HUES64 (cell line): ENCODE measurements at regions not wholly inside any gene's neighbourhood (a gene's known extent, or its start where the extent isn't known, plus 50 kb on each side); places are given as distances from the start of the nearest gene placed in this dataset.

Source experiments
- H3K27ac ChIP-seq: 2 replicates; pipeline ENCODE4 v1.7.0; 2013; ENCODE audit warnings: low read depth, low read length, inconsistent platforms
- H3K27me3 ChIP-seq: 2 replicates; pipeline ENCODE4 v1.6.1; 2013; ENCODE audit warnings: mild to moderate bottlenecking, low read length; ENCODE audit not compliant: insufficient read depth
- H3K36me3 ChIP-seq: 2 replicates; pipeline ENCODE4 v1.6.1; 2013; ENCODE audit warnings: mild to moderate bottlenecking, low read length; ENCODE audit not compliant: insufficient read depth
- H3K4me1 ChIP-seq: 2 replicates; pipeline ENCODE4 v1.6.1; 2013; ENCODE audit warnings: mild to moderate bottlenecking, low read length, moderate library complexity; ENCODE audit not compliant: insufficient read depth
- H3K4me3 ChIP-seq: 2 replicates; pipeline ENCODE4 v1.5.1; 2013; ENCODE audit warnings: mild to moderate bottlenecking, low read length, moderate library complexity
- H3K9ac ChIP-seq: 2 replicates; pipeline ENCODE4 v1.6.1; 2013; ENCODE audit warnings: mild to moderate bottlenecking, low read depth, low read length
- H3K9me3 ChIP-seq: 2 replicates; pipeline ENCODE4 v1.6.1; 2013; ENCODE audit warnings: low read depth, low read length; ENCODE audit not compliant: insufficient read depth
- WGBS: fragments of 150-250, 120-280 bp; methylation state at CpG from one replicate; pipeline ENCODE4 v1.1.7; 2013; ENCODE audit warnings: missing lambda C conversion rate; 5-methylcytosine and 5-hydroxymethylcytosine counted together

DNA sequence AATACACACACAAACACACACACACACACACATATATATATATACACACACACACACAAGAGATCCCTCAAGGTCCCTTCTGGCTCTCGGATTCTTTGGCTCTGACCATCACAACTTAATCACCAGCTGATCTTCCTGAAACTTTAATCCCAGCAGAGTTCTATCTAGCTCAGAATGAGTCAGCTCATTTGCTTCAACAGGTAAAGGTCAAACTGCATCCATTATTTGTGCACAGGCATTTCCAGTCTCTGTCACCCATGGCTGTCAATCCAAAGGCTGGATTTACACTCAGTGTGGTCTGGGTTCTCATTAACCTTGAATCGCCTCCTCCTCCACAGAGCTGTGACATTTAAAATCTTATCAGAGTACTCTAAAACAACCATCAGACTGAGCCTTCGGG lies 113.3 kb upstream of the TMPO start:
- H3K4me3 ChIP-seq: no peak overlapping the region
- no peaks in the 10 kb centered on the region for H3K36me3 ChIP-seq
- H3K27me3 ChIP-seq: no peaks in the 10 kb centered on the region
- H3K9ac ChIP-seq: no peak overlapping the region
- no peak overlapping the region for H3K27ac ChIP-seq
- WGBS: 88% methylated on average over 2 of the region's 3 CpGs
- H3K4me1 ChIP-seq: peaks cover 29% of the 10 kb centered on the region
- peaks cover 1% of the 10 kb centered on the region; the same call in 1 of the 2 replicates for H3K9me3 ChIP-seq

DNA sequence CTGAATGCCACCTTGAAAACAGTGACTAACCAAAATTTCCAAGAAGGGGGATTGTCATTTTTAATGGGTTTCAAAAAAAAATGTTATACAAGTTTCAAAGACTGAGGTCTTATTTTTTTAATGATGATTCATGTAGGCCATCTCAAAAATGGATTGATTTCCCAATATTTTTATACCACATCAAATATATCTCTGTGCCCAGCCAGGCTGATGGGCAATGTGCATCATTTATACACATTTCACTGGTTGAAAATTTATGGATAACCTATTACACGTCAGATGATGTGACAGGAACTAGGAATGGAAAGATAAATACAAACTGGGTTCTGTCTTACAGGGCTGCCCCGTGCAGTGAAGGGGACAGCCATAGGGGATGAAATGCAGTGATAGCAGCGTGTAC lies 112.7 kb upstream of the TMPO start:
- Histone ChIP-seq H3K27ac (no peak overlapping the region), H3K4me1 (peaks cover 29% of the 10 kb centered on the region), H3K9me3 (peaks cover 7% of the 10 kb centered on the region; the same call in 1 of the 2 replicates), H3K9ac (no peak overlapping the region), H3K36me3 (no peaks in the 10 kb centered on the region), H3K4me3 (no peak overlapping the region), H3K27me3 (no peaks in the 10 kb centered on the region)
- 90% methylated on average over 3 of the region's 3 CpGs for WGBS

DNA sequence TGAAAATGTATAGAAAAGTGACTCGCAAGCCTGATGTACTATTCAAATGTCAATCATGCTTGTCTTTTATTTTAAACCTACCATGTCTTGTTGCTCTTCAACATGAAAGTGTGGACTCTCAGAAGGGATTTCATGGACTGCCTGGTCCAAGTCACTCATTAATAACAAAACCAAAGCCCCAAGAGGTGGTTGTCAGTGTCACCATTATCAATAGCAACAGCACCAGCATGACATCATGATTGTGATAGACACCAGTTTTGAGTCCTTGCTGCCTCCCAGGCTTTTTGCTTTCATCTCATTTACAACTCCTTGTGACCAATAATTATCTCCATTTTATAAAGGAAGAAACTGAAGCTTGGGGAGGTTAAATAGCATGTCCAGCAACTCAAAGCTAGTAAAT lies 112.0 kb upstream of the TMPO start:
- 88% methylated on average over 1 of the region's 1 CpG for WGBS
- H3K4me3 ChIP-seq: no peak overlapping the region
- H3K27me3 ChIP-seq: no peaks in the 10 kb centered on the region
- H3K9me3 ChIP-seq: peaks cover 13% of the 10 kb centered on the region; the same call in 1 of the 2 replicates
- H3K9ac ChIP-seq: no peak overlapping the region
- peaks cover 29% of the 10 kb centered on the region for H3K4me1 ChIP-seq
- no peaks in the 10 kb centered on the region for H3K36me3 ChIP-seq
- H3K27ac ChIP-seq: no peak overlapping the region

DNA sequence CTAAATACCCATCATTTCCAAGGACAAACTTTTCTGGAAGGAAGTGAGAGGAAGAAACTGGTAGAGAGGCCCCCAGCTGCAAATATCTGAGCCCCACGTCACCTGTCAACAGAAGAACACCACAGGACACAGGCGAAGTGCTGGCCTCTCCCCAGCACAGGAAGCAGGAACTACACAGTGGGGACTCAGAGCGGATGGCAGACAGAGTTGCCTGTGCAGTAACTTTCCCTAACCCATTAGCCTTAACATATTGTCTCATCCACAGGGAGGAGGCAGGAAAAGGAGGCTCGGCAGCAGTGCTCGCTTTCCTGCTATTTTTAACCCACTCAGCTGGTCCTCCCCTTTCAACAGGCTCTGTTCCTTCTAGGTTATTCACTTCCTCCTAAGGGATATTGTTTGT lies 111.5 kb upstream of the TMPO start:
- Histone ChIP-seq H3K4me3 (no peak overlapping the region), H3K4me1 (peaks cover 27% of the 10 kb centered on the region), H3K9me3 (peaks cover 13% of the 10 kb centered on the region; the same call in 1 of the 2 replicates), H3K9ac (no peak overlapping the region), H3K36me3 (no peaks in the 10 kb centered on the region), H3K27ac (peak overlapping the region; percentile 19; the same call in 1 of the 2 replicates), H3K27me3 (no peaks in the 10 kb centered on the region)
- WGBS: 79% methylated on average over 5 of the region's 5 CpGs

DNA sequence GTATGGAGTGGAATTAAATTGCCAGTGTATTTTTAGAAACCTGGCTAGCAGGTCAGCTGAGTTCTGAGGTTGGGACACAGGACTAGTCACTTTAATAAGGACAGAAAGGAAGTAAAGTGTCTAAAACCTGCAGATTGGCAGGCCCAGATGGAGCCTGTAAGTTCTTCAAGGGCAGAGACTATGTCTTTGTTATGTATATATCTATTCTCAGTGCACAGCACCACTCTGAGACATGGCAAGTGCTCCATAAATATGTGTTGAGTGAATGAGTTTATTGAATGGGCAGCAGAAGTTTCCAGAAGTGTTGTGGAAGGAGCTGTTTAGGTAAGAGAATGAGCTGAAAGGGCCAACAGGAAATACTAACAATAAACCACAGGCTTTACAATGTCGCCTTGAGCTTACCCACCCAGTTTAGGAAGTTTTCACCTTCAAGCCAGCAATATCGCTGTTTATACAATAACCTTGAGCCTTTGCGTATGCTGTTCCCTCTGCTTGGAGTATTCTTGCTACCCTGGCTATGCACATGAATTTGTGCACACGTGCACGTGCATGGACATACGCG lies 109.5 kb upstream of the TMPO start:
- H3K4me3 ChIP-seq: no peak overlapping the region
- WGBS: 93% methylated on average over 7 of the region's 7 CpGs
- peaks cover 13% of the 10 kb centered on the region for H3K4me1 ChIP-seq
- H3K27ac ChIP-seq: no peak overlapping the region
- H3K9ac ChIP-seq: no peak overlapping the region
- H3K36me3 ChIP-seq: no peaks in the 10 kb centered on the region
- H3K27me3 ChIP-seq: no peaks in the 10 kb centered on the region
- H3K9me3 ChIP-seq: peaks cover 15% of the 10 kb centered on the region; the same call in 1 of the 2 replicates

DNA sequence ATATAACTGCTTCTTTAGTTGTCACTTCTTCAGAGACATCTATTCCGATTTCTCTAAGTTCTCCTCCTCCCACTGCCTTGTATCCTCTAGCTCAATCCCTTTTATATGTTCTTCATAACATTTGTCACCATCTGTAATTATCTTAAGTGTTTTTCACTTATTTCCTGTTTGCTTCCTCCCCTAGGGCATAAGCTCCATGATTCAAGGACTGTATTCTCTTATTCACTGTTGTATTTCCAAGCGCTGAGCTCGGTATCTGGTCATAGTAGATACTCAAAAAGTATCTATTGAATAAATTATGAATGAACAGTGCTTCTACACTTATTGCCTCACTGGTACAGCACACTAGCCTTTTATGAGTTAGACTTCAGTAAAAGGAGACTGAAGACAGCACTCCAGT lies 109.0 kb upstream of the TMPO start:
- WGBS: 98% methylated on average over 3 of the region's 3 CpGs
- no peak overlapping the region for H3K9ac ChIP-seq
- H3K27me3 ChIP-seq: no peaks in the 10 kb centered on the region
- no peak overlapping the region for H3K27ac ChIP-seq
- H3K9me3 ChIP-seq: peaks cover 15% of the 10 kb centered on the region; the same call in 1 of the 2 replicates
- no peaks in the 10 kb centered on the region for H3K36me3 ChIP-seq
- H3K4me3 ChIP-seq: no peak overlapping the region
- H3K4me1 ChIP-seq: peaks cover 13% of the 10 kb centered on the region

DNA sequence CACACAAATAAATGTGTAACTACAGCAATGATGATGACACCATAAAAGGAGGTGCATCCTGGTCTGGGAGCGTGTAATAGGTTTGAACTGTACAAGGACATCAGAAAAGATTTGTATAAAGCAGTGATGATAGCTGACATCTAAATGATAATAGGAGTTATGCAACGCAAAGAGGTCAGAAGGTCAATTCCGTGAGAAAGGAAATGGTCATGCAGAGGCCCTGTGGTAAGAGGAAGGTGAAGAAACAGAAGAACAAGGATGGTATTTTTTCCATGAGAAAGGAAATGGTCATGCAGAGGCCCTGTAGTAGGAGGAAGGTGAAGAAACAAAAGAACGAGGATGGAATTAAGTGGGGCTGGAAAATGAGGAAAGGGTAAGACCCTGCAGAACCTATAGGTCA lies 106.7 kb upstream of the TMPO start:
- no peak overlapping the region for H3K27ac ChIP-seq
- 86% methylated on average over 4 of the region's 4 CpGs for WGBS
- H3K4me3 ChIP-seq: no peak overlapping the region

DNA sequence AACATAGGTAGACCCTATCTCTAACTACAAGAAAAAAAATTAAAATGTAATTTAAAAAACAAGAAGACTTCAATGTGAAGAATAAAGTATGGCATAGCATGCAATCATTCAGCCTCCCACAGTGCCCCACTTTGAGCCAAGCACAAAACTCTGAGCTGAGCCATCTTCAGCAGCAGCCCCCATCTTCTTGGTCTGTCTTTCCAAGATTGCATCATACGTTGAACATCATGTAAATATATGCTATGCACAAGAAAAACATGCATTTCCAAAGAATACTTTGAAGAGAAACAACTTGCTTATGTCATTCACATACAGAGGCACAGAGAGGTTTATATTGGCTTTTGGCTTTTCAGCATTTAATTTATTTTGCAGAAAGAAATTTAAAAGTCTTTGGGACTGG lies 105.8 kb upstream of the TMPO start:
- WGBS: 79% methylated on average over 1 of the region's 1 CpG
- Histone ChIP-seq H3K4me3 (no peak overlapping the region), H3K9ac (no peak overlapping the region)

More for the DNA sequence above, 106.7 kb upstream of the TMPO start:
- Histone ChIP-seq H3K9me3 (peaks cover 15% of the 10 kb centered on the region; the same call in 1 of the 2 replicates), H3K4me1 (peaks cover 14% of the 10 kb centered on the region), H3K27me3 (no peaks in the 10 kb centered on the region), H3K36me3 (no peaks in the 10 kb centered on the region), H3K9ac (no peak overlapping the region)

DNA sequence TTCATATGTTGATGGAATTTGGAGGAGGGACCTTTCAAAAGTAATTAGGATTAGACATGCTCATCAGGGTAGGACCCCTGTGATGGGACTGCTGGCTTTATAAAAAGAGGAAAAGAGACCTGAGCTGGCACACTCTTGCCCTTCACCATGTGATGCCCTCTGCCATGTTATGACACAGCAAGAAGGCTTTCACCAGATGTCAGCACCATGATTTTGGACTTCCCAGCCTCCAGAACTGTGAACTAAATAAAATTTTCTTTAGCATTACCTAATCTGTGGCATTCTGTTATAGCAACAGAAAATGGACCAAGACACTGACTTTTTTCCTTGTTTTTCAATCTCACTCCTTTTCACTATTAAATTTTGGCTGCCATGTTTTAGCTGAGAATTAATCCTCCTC lies 105.0 kb upstream of the TMPO start:
- H3K27ac ChIP-seq: no peak overlapping the region
- no peaks in the 10 kb centered on the region for H3K36me3 ChIP-seq
- H3K9me3 ChIP-seq: peaks cover 15% of the 10 kb centered on the region; the same call in 1 of the 2 replicates
- no peak overlapping the region for H3K9ac ChIP-seq
- peaks cover 8% of the 10 kb centered on the region; the same call in 1 of the 2 replicates for H3K4me1 ChIP-seq
- H3K4me3 ChIP-seq: no peak overlapping the region
- H3K27me3 ChIP-seq: no peaks in the 10 kb centered on the region

More for the DNA sequence above, 105.8 kb upstream of the TMPO start:
- Histone ChIP-seq H3K27me3 (no peaks in the 10 kb centered on the region), H3K4me1 (peaks cover 15% of the 10 kb centered on the region), H3K36me3 (no peaks in the 10 kb centered on the region), H3K9me3 (peaks cover 15% of the 10 kb centered on the region; the same call in 1 of the 2 replicates), H3K27ac (no peak overlapping the region)

DNA sequence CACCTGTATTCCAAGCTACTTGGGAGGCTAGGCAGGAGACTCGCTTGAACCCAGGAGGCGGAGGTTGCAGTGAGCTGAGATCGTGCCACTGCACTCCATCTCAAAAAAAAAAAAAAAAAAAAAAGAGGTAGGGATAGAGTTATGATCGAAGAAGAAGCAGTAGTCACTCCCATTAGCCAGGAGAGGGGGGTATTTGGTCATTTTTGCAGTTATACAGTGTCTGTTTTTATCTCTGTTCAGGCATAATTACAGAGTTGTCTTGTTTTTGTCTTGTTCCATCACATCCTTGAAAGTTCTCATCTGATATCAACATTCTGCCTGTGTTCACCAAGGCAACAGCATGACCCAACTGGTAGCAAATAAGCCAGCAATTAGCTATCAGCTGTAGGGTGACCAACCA lies 98.5 kb upstream of the TMPO start:
- no peaks in the 10 kb centered on the region for H3K36me3 ChIP-seq
- no peaks in the 10 kb centered on the region for H3K27me3 ChIP-seq
- no peak overlapping the region for H3K4me3 ChIP-seq
- H3K9ac ChIP-seq: no peak overlapping the region
- H3K27ac ChIP-seq: no peak overlapping the region
- peaks cover 21% of the 10 kb centered on the region; the same call in 1 of the 2 replicates for H3K4me1 ChIP-seq
- 72% methylated on average over 3 of the region's 4 CpGs for WGBS
- H3K9me3 ChIP-seq: no peaks in the 10 kb centered on the region

DNA sequence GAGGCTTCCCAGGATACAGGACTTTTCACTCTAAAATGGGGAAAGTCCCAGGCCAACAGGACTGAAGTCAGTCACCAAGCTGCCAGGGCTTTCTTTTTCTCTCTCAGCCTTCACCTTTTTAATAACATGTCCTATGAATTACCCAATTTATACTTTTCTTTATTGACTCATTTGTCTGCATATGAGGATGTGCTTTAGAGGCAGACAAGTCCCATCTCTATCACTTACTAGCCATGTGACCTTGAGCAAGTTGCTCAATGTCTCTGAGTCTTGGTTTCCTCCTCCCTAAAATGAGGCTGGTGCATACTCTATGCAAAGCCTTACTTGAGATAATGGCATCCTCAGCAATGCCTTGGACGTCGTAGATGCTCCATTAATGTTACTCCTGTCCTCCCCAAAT lies 98.1 kb upstream of the TMPO start:
- Histone ChIP-seq H3K4me3 (no peak overlapping the region), H3K4me1 (peaks cover 21% of the 10 kb centered on the region; the same call in 1 of the 2 replicates), H3K9me3 (no peaks in the 10 kb centered on the region), H3K36me3 (no peaks in the 10 kb centered on the region), H3K9ac (no peak overlapping the region), H3K27me3 (no peaks in the 10 kb centered on the region), H3K27ac (no peak overlapping the region)
- 84% methylated on average over 2 of the region's 2 CpGs for whole genome bisulfite sequencing
